ENCODE measurements at regions not wholly inside any gene's neighbourhood (a gene's known extent, or its start where the extent isn't known, plus 50 kb on each side); places are given as distances from the start of the nearest gene placed in this dataset.

- TF ChIP-seq CTCF (IDR thresholded peaks at IDR 0.05) (no peak), ZFX (IDR thresholded peaks at IDR 0.05; ENCODE audit: borderline replicate concordance) (no peak)
These were observed 278.9 kb downstream of the MEX3B start for GRCh38 chr15:81766829-81767475.
